Peyer's patch (tissue), 4 donors: ENCODE measurements at regions not wholly inside any gene's neighbourhood (a gene's known extent, or its start where the extent isn't known, plus 50 kb on each side); places are given as distances from the start of the nearest gene placed in this dataset.

ENCODE experiments used
- CTCF ChIP-seq, 6 experiments: fragments of 450-650 bp in 4 of 6; fragments of 200-600 bp in 2 of 6; sonication (generic) in 1 of 6; IDR thresholded peaks; one replicate each; pipeline ENCODE4 v1.5.1; 2017 to 2019; ENCODE audit warnings: antibody characterized with exemption in 6 of 6, mild to moderate bottlenecking in 3 of 6, moderate library complexity in 1 of 6
- POLR2A ChIP-seq, 2 donors: fragments of 450-650 bp; IDR thresholded peaks; one replicate each; pipeline ENCODE4 v1.5.1; 2017; ENCODE audit warnings: antibody characterized with exemption in 2 of 2, mild to moderate bottlenecking in 2 of 2, moderate library complexity in 2 of 2

DNA sequence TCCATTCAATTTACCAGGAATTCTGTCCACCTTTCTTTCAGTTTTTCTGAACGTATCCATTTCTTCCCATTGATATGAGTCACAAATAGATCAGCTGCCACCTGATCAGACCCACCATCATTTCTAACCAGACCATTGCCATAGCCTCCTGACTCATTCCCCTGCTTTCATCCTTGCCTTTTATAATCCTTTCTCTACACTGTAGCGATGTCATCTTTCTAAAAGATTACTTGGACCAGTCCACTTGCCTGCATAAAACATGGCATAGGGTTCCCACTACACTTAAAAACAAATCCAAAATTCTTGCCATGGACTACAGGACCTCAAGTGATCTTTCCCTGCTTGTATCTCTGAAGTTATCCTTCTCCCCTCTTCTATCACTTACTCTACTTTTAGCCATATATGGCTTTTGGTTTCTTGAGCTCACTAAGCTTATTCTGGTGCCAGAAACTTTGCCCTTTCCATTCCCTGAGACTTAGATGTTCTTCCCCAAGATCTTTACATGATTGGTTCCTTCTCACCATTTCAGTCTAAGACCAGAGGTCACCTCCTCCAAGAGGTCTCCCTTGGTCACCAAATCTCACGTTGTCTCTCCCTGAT, 149.5 kb upstream of the KRR1 start:
- TF ChIP-seq CTCF (IDR thresholded peaks at IDR 0.05) (no peak), POLR2A (IDR thresholded peaks at IDR 0.05) (no peak)
